ENCODE measurements at regions not wholly inside any gene's neighbourhood (a gene's known extent, or its start where the extent isn't known, plus 50 kb on each side); places are given as distances from the start of the nearest gene placed in this dataset.

- TF ChIP-seq EZH2 (IDR thresholded peaks at IDR 0.05; ENCODE audit: borderline replicate concordance, low read depth, low read length, poor library complexity, severe bottlenecking) (no peak), CTCF (conservative IDR thresholded peaks at IDR 0.05; ENCODE audit: low read depth, low read length) (no peak)
Measured at GRCh38 chr3:70885636-70886035, 573.2 kb upstream of the MDFIC2 start.
